ENCODE measurements at regions not wholly inside any gene's neighbourhood (a gene's known extent, or its start where the extent isn't known, plus 50 kb on each side); places are given as distances from the start of the nearest gene placed in this dataset.
"Not testable (repeated sequence)": the region's sequence is repeated elsewhere in the genome, so short reads cannot be mapped to it uniquely, and the experiment has no call there.

GRCh38 chr6:141824350-141824749 is 308.4 kb upstream of the GJE1 start:
- no peak overlapping the region for H3K4me3 ChIP-seq
- no peak for DNase-seq (ENCODE audit: low spot score)
- TF ChIP-seq CTCF (IDR thresholded peaks at IDR 0.05) = no peak
- no peak overlapping the region for H3K27ac ChIP-seq

GRCh38 chr6:141815039-141815438 is 317.7 kb upstream of the GJE1 start:
- not testable (repeated sequence) for H3K27ac ChIP-seq; DNase-seq (ENCODE audit: low spot score); H3K4me3 ChIP-seq

GRCh38 chr6:141809901-141810300 is 322.8 kb upstream of the GJE1 start:
- DNase-seq (ENCODE audit: low spot score) = no peak
- no peak for TF ChIP-seq CTCF (IDR thresholded peaks at IDR 0.05)
- no peak overlapping the region for H3K4me3 ChIP-seq

GRCh38 chr6:141808662-141809061 is 324.1 kb upstream of the GJE1 start:
- no peak overlapping the region for H3K4me3 ChIP-seq
- no peak for DNase-seq (ENCODE audit: low spot score)
- H3K27ac ChIP-seq = no peak overlapping the region
- TF ChIP-seq CTCF (IDR thresholded peaks at IDR 0.05) = no peak

More at GRCh38 chr6:141809901-141810300, 322.8 kb upstream of the GJE1 start:
- no peak overlapping the region for H3K27ac ChIP-seq

- H3K4me3 ChIP-seq; DNase-seq (ENCODE audit: low spot score); H3K27ac ChIP-seq: not testable (repeated sequence)
These were observed 331.8 kb upstream of the GJE1 start for GRCh38 chr6:141800973-141801372.

- TF ChIP-seq CTCF (IDR thresholded peaks at IDR 0.05) = no peak
- no peak overlapping the region for H3K4me3 ChIP-seq
- H3K27ac ChIP-seq = no peak overlapping the region
- no peak for DNase-seq (ENCODE audit: low spot score)
These were observed 341.8 kb upstream of the GJE1 start for GRCh38 chr6:141790921-141791320.

- no peak for DNase-seq (ENCODE audit: low spot score)
- no peak overlapping the region for H3K4me3 ChIP-seq
- no peak overlapping the region for H3K27ac ChIP-seq
- no peak for TF ChIP-seq CTCF (IDR thresholded peaks at IDR 0.05)
These were observed 344.6 kb upstream of the GJE1 start for GRCh38 chr6:141788096-141788495.

GRCh38 chr6:141783585-141783984 is 349.1 kb upstream of the GJE1 start:
- H3K4me3 ChIP-seq = no peak overlapping the region
- DNase-seq (ENCODE audit: low spot score) = no peak
- TF ChIP-seq CTCF (IDR thresholded peaks at IDR 0.05) = no peak
- H3K27ac ChIP-seq = no peak overlapping the region

Measured in coronary artery (tissue), 2 donors.